Stimulated activated CD4-positive, alpha-beta T cell treated with anti-CD3 and anti-CD28 coated beads, Interleukin-2, amount 100 ng/mL, for 24 hours (primary cell): ENCODE measurements at regions not wholly inside any gene's neighbourhood (a gene's known extent, or its start where the extent isn't known, plus 50 kb on each side); places are given as distances from the start of the nearest gene placed in this dataset.

ENCODE experiments used
- DNase-seq, 2 donors: peaks; one replicate each; pipeline ENCODE4 v3.0.0-alpha.2; 2020

GRCh38 chr11:15547685-15548084 is 433.0 kb downstream of the INSC start:
- DNase-seq: no peak

- DNase-seq: no peak
Measured at GRCh38 chr11:15551901-15552851, 437.5 kb downstream of the INSC start.

- DNase-seq: no peak
Measured at GRCh38 chr11:15555161-15555560, 440.4 kb downstream of the INSC start.

GRCh38 chr11:15557457-15558230 is 442.9 kb downstream of the INSC start:
- DNase-seq: no peak

GRCh38 chr11:15558513-15559181 is 443.9 kb downstream of the INSC start:
- DNase-seq: no peak

- no peak for DNase-seq
Measured at GRCh38 chr11:15560689-15561467, 446.2 kb downstream of the INSC start.

GRCh38 chr11:15562230-15562629 is 447.5 kb downstream of the INSC start:
- no peak for DNase-seq

- DNase-seq: no peak
Measured at GRCh38 chr11:15563054-15563453, 448.3 kb downstream of the INSC start.

GRCh38 chr11:15565880-15566279 is 451.2 kb downstream of the INSC start:
- no peak for DNase-seq

GRCh38 chr11:15568440-15568839 is 453.7 kb downstream of the INSC start:
- no peak for DNase-seq

- no peak for DNase-seq
Measured at GRCh38 chr11:15569305-15570025, 454.7 kb downstream of the INSC start.

- DNase-seq: no peak
Measured at GRCh38 chr11:15575409-15575808, 460.7 kb downstream of the INSC start.

GRCh38 chr11:15576769-15577168 is 462.0 kb downstream of the INSC start:
- DNase-seq: no peak

GRCh38 chr11:15577519-15577918 is 462.8 kb downstream of the INSC start:
- no peak for DNase-seq

- no peak for DNase-seq
Measured at GRCh38 chr11:15579287-15580001, 464.7 kb downstream of the INSC start.

GRCh38 chr11:15580056-15580774 is 465.5 kb downstream of the INSC start:
- no peak for DNase-seq

GRCh38 chr11:15580775-15581095 is 466.0 kb downstream of the INSC start:
- no peak for DNase-seq

GRCh38 chr11:15584158-15584557 is 469.4 kb downstream of the INSC start:
- no peak for DNase-seq

- DNase-seq: no peak
Measured at GRCh38 chr11:15585602-15586331, 471.0 kb downstream of the INSC start.
